IPS-NIHi11 (cell line): ENCODE measurements at regions not wholly inside any gene's neighbourhood (a gene's known extent, or its start where the extent isn't known, plus 50 kb on each side); places are given as distances from the start of the nearest gene placed in this dataset.
A peak's percentile ranks its signal among the peaks of the same experiment; 100 is the strongest.

Experiments used
- DNase-seq: peaks from one replicate; pipeline ENCODE4 v3.0.0; 2012; ENCODE audit warnings: mixed read lengths, low spot score

GRCh38 chr9:26313108-26313507 lies 579.5 kb downstream of the CAAP1 start:
- no peak for DNase-seq

GRCh38 chr9:26311463-26311995 lies 581.1 kb downstream of the CAAP1 start:
- DNase-seq = no peak

DNA sequence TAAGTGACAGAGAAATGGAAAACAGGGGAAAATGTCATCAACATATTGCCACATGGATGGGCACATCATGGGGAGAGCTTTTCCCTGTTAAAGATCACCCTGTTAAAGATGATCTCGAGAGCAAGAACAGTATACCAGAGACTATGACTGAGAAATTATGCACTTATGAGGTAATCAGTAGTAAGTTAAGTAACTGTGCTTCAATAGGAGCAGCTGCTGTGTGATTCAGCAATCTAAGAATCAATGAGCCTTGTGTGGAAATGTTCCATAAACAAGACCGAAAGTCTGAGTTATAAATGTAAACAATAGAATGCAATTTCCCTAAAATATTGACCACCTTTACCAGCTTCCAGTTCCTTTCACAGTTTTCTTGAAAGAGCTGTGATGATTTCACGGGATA lies 582.3 kb downstream of the CAAP1 start:
- no peak for DNase-seq

GRCh38 chr9:26308328-26308727 lies 584.3 kb downstream of the CAAP1 start:
- no peak for DNase-seq

GRCh38 chr9:26301659-26302058 lies 590.9 kb downstream of the CAAP1 start:
- no peak for DNase-seq

DNA sequence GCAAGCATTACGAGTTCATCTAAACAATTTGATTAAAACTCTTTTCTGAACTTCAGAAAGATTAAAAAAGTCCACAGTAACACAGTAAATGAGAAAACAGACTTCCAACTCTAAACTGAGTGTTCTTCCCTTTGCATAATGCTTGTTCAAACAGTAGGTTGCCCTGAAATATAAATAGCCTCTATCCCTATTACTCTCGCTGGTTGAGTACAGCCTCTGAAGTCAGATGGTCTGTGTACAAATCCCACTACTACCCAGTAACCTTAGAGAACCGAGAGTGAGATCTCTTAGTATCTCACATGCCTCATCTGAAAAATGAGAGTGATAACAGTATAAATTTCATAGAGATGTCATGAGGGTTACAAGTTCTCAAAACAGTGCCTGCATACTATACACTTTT lies 591.6 kb downstream of the CAAP1 start:
- no peak for DNase-seq

DNA sequence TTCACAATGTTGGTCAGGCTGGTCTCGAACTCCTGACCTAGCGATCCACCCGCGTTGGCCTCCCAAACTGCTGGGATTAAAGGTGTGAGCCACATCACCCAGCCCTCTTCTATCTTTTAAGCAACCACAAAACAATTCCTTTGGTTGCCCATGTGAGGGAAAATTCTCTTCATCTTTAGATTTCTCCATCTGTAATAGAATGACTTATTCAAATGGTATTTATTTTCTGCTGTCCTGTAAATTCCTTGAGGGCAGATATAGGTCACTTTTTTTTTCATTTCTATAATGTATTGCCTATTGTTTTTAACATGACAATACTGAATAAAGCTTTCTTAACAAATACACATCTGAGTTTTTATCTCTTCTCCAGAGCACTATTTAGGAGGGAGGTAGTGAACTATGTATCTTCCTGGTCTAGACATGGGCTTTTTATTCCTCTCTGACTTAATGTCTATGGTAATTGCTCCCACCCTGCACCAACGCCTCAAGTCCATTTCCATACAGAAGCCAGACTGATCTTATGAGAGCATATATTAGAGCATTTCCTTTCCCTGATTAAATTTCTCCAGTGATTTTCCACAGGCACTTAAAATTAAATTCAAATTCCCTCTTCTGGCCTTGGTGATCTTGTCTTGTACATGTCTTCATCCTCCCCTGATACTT lies 595.6 kb downstream of the CAAP1 start:
- DNase-seq = no peak

DNA sequence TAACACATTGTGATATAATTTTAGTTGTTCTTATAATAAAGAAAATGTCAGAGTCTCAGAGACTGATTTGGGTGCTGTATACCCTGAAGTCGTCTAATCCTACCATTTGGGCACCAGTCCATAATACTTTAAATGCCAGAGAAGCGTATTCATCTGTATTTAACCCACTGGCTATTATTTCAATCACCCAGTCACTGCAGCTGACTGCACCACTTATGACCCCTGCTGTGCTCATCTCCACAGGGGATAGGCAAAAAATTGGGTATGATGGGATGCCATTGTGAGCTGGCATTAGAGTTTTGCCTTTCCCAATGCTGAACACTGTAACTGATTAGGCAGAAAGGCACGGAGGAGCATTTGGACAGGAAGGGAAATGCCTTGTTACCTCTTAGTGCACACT lies 599.7 kb downstream of the CAAP1 start:
- peak; percentile 40 for DNase-seq

GRCh38 chr9:26271495-26272122 lies 593.4 kb upstream of the TUSC1 start:
- no peak for DNase-seq

- DNase-seq = no peak
Observed at GRCh38 chr9:26266146-26266793, 588.0 kb upstream of the TUSC1 start.

- no peak for DNase-seq
Observed at GRCh38 chr9:26264709-26265601, 586.7 kb upstream of the TUSC1 start.

GRCh38 chr9:26263478-26263877 lies 585.2 kb upstream of the TUSC1 start:
- DNase-seq = no peak

GRCh38 chr9:26262421-26263107 lies 584.3 kb upstream of the TUSC1 start:
- DNase-seq = no peak

DNA sequence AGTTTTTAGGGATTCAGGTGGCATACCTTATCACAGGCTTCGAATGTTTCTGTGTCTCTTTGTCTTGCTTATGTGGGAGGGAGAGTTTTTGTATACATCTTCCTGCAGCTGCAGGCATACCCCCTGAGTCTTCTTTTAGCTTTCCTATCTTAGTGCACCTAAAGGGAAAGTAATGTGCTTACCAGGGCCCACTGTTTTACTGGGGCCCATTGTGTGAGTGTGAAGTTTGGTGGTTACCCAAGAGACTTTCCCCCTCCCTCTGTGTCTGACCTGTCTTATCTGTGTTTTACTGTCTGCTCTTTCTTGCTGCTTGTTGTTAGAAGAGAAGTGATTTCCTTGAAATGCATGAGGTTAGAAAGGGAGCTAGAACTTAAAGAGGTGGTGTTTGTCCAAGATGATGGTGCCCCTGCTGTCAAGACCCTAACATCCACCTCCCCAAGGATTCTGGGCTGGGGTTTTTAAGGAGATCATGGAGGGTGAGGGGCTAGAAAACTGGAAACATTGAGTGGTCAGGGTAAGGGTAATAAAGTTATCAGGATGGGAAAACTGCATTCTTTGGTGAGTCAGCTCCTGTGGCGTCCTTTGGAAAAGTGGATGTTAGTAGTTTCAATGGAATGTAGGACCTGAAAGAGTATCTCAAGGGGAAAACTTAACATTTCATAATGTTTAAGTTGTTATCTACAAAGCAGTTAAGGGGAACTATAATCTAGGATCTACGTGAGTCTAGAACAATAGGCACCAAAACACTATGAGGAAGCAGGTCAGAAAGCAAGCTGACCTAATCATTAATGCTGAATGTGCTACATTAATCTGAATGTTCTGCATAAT lies 583.5 kb upstream of the TUSC1 start:
- DNase-seq = no peak

DNA sequence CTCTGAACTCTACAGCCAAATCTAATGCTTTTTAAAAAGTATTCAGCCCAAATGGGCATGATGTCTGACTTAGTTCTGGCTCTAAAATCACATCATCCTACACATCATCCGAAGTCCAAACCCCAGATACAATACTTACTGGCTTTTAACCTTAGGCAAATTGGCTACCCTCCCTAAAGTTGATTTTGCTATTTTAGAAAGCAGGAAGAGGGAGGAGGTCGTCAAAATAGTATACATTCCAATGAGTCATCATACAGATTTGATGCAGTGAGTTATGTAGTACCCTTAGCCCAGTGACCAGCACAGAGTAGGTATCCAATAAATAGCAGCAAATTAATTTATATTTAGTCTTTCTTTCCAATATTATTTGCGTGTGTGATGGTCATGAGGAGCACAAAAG lies 582.0 kb upstream of the TUSC1 start:
- no peak for DNase-seq

DNA sequence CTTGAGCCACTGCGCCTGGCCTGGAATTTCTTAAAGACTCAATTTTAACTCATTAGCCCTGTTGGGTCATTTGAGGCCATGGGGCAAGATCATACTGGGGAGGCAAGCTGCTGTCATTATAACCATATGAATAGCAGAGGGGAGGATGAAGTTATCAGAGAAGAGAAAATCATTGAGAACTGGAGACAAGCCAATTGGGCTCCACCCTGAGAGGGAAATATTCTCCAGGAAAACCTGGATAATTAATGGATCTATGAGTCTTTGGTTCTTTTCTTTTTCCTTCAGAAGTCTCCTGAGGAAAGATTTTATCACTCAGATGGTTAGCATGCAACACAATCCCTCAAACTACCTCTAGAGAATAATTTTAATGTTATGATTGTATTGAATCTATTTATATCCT lies 569.6 kb upstream of the TUSC1 start:
- DNase-seq = no peak

DNA sequence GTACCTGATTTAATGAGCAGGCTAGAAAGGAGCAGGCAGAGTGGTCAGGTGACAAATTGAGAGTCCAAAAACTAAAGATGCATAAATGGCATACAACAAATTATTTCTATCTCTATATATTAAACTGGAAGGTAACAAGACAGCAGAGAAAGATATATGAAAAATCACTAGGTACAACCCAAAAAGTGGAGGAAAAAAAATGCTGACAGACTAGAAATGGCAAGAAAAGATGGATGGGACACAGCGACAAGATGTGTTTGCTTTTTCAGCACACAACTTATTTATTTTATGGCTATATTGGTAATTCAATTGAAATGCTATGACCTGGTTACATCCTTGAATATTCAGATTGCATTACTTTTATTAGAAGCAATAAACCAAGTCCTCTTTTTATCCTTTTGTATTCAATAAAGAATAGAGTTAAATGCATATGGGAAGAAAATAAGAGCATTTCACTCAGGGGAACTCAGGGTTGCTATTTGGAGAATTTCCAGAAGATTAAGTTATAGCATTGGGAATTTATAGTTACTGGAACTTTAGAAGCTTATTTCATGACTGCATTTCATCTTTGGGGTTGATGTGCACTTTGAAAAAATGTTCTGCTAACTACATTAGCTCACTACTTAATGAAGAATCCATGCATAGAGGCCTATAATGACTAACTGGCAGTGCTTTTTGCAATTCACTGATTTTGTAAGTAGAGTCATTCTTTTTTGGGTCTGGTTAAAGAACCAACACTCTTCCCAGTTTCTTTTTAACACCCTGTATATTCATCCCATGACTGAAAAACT lies 566.6 kb upstream of the TUSC1 start:
- DNase-seq = no peak

GRCh38 chr9:26243726-26244125 lies 565.5 kb upstream of the TUSC1 start:
- no peak for DNase-seq

DNA sequence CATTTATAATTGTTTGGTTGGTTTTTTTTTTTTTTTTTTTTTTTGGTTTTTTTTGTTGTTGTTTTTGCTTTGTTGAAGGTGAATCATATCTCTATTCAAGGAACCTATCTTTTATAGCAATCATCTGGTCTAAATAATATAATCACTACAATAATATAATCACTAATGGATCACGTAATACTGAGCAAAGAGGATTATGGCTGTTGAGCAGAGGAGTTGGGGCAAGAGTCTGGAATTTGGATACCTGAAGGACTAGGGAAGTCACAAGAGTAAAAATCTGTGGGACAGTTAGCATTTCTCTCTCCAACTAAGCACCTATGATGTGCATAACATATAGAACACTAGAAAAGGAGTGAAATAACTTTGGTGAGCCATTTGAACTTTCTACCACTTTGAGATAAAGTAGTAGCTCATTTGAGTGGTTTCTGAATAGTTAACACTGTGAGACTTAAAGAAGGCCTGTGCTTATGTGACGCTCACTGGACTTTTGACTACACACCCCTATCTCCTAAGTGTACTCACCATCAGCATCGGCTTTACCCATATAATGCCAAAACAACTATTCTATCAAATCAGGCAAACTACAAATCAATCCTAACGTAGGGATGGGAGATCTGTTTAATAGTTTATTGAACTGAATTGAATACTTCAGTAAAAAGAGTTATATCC lies 564.9 kb upstream of the TUSC1 start:
- no peak for DNase-seq
